ENCODE measurements at regions not wholly inside any gene's neighbourhood (a gene's known extent, or its start where the extent isn't known, plus 50 kb on each side); places are given as distances from the start of the nearest gene placed in this dataset.

GRCh38 chr2:19580830-19581229 is 222.4 kb upstream of the OSR1 start:
- DNase-seq (ENCODE audit: insufficient read length, low spot score) (no peak), FAIRE-seq (no peak)
- TF ChIP-seq, protein P1, sequence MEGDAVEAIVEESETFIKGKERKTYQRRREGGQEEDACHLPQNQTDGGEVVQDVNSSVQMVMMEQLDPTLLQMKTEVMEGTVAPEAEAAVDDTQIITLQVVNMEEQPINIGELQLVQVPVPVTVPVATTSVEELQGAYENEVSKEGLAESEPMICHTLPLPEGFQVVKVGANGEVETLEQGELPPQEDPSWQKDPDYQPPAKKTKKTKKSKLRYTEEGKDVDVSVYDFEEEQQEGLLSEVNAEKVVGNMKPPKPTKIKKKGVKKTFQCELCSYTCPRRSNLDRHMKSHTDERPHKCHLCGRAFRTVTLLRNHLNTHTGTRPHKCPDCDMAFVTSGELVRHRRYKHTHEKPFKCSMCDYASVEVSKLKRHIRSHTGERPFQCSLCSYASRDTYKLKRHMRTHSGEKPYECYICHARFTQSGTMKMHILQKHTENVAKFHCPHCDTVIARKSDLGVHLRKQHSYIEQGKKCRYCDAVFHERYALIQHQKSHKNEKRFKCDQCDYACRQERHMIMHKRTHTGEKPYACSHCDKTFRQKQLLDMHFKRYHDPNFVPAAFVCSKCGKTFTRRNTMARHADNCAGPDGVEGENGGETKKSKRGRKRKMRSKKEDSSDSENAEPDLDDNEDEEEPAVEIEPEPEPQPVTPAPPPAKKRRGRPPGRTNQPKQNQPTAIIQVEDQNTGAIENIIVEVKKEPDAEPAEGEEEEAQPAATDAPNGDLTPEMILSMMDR (IDR thresholded peaks at IDR 0.05; ENCODE audit: insufficient read depth, missing control alignments): no peak

DNA sequence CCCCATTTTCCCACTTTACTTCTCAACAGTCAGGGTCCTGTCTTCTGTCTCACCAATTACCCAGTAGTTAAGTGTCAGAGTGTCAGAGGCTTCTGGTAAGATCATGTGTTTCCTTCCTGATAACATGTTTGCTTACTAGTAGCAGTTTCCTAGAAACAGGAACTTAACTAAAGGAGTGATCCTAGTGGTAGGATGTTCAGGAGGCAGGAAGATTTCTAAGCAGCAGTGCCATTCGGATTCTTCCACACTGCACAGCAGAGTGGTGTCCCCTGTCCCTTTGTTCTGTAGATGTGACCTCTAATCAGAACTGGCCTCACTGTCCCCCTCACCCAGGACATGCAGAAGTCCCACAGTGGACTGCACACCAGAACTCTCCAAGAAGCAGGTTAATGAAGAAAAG is 221.8 kb upstream of the OSR1 start:
- DNase-seq (ENCODE audit: insufficient read length, low spot score) (no peak), FAIRE-seq (no peak)
- TF ChIP-seq, protein P1 (IDR thresholded peaks at IDR 0.05; ENCODE audit: insufficient read depth, missing control alignments): no peak

GRCh38 chr2:19579461-19579860 is 221.0 kb upstream of the OSR1 start:
- TF ChIP-seq, protein P1 (IDR thresholded peaks at IDR 0.05; ENCODE audit: insufficient read depth, missing control alignments): no peak
- DNase-seq (ENCODE audit: insufficient read length, low spot score) (no peak), FAIRE-seq (no peak)

GRCh38 chr2:19577723-19578122 is 219.3 kb upstream of the OSR1 start:
- DNase-seq (ENCODE audit: insufficient read length, low spot score) (no peak), FAIRE-seq (no peak)
- TF ChIP-seq, protein P1 (IDR thresholded peaks at IDR 0.05; ENCODE audit: insufficient read depth, missing control alignments): no peak

DNA sequence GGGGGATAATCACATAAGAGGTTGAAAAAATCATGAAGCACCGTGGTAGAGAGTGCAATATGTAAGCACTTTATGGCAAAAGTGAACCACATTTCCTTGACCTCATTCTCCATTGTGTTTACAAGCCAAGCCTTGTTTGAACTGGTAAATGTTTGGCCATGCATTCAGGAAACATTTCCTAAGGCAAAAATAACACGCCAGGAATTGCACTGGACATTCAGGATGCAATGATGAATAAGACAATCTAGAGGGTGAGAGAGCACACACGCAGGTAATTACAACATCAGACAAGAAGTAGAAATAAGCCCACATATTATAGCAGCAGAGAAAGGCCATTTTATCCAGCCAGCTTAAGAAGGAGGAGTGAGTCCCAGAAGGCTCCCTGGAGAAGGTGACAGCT is 218.0 kb upstream of the OSR1 start:
- FAIRE-seq (no peak), DNase-seq (ENCODE audit: insufficient read length, low spot score) (no peak)
- TF ChIP-seq, protein P1 (IDR thresholded peaks at IDR 0.05; ENCODE audit: insufficient read depth, missing control alignments): no peak

GRCh38 chr2:19575641-19576040 is 217.2 kb upstream of the OSR1 start:
- TF ChIP-seq, protein P1 (IDR thresholded peaks at IDR 0.05; ENCODE audit: insufficient read depth, missing control alignments): no peak
- FAIRE-seq (no peak), DNase-seq (ENCODE audit: insufficient read length, low spot score) (no peak)

DNA sequence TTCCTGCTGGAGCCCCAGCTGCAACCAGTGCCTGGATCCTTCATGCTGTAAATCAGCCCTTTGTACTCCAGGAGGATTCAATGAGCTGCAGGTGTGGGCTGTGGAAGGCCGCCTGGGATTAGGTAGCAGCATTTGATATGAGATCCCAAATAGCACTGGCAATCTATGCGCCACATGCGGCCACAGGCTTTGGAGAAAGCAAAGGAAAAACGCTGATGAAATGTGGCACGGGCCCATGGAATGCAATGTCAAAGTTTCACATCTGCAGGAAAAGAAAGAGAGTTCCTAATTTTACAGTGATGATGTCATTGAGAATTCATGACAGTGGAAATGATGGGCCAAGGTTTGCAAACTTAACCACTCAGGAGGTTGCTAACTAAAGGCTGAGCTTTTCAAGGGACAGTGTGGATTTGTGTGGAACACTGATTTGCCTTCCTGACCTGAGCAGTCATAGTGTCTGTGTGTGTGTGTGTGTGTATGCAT is 216.4 kb upstream of the OSR1 start:
- DNase-seq (ENCODE audit: insufficient read length, low spot score) (no peak), FAIRE-seq (no peak)
- TF ChIP-seq, protein P1 (IDR thresholded peaks at IDR 0.05; ENCODE audit: insufficient read depth, missing control alignments): no peak
